Breast epithelium (tissue), 4 donors: ENCODE measurements at regions not wholly inside any gene's neighbourhood (a gene's known extent, or its start where the extent isn't known, plus 50 kb on each side); places are given as distances from the start of the nearest gene placed in this dataset.

Source experiments
- DNase-seq, 2 donors: peaks; one replicate each; pipeline ENCODE4 v3.0.0-alpha.2; 2019; ENCODE audit warnings: low spot score in 2 of 2
- H3K27ac ChIP-seq, 2 donors: fragments of 200-600 bp; sonication (generic) in 1 of 2; one replicate each; pipeline ENCODE4 v1.5.1; 2016 to 2019; ENCODE audit warnings: mild to moderate bottlenecking in 1 of 2
- H3K27me3 ChIP-seq, 2 donors: fragments of 200-600 bp; sonication (generic) in 1 of 2; one replicate each; pipeline versions ENCODE4 v1.5.1 to v1.6.0; 2017 to 2019; ENCODE audit warnings: control low read depth in 1 of 2, mild to moderate bottlenecking in 1 of 2
- H3K36me3 ChIP-seq: fragments of 200-600 bp; one replicate; pipeline ENCODE4 v1.5.1; 2019
- H3K4me1 ChIP-seq, 2 donors: fragments of 200-600 bp; sonication (generic); one replicate each; pipeline ENCODE4 v1.5.1; 2016 to 2019; ENCODE audit warnings: control low read depth in 1 of 2
- H3K4me3 ChIP-seq, 3 donors: fragments of 200-600 bp; sonication (generic); 1 replicate in 2 of 3; 2 replicates in 1 of 3; pipeline ENCODE4 v1.5.1; 2016 to 2019; ENCODE audit warnings: mild to moderate bottlenecking in 3 of 3, moderate library complexity in 2 of 3
- H3K9me3 ChIP-seq, 2 donors: fragments of 200-600 bp; sonication (generic) in 1 of 2; one replicate each; pipeline ENCODE4 v1.5.1; 2016 to 2019; ENCODE audit warnings: control low read depth in 1 of 2
- POLR2A ChIP-seq: fragments of 450-650 bp; IDR thresholded peaks from one replicate; pipeline ENCODE4 v1.6.1; 2016; ENCODE audit warnings: antibody characterized with exemption, mild to moderate bottlenecking, moderate library complexity
- POLR2AphosphoS5 ChIP-seq, 3 donors: sonication (generic); formaldehyde crosslinking; IDR thresholded peaks; one replicate each; pipeline ENCODE4 v1.6.1; 2017; ENCODE audit warnings: antibody characterized with exemption in 3 of 3
- intact Hi-C: fragments of 100-400 bp; cut with DNase I; formaldehyde crosslinking; loops from one replicate; pipeline ENCODE4 v1.15.1; 2023; ENCODE audit warnings: low total_unique reads
- TF ChIP-seq, protein P1 (sequence below), 3 donors: fragments of 450-650 bp; IDR thresholded peaks; one replicate each; pipeline ENCODE4 v1.5.1; 2016 to 2017; ENCODE audit warnings: antibody characterized with exemption in 3 of 3, mild to moderate bottlenecking in 3 of 3, moderate library complexity in 3 of 3

- DNase-seq, result no peak
- intact Hi-C loops, result no loop called here
- Histone ChIP-seq H3K4me1 (no peaks in the 10 kb centered on the region), H3K36me3 (no peaks in the 10 kb centered on the region), H3K4me3 (no peak overlapping the region), H3K9me3 (no peaks in the 10 kb centered on the region), H3K27me3 (peaks cover 0 to 43% of the 10 kb centered on the region in 2 donors), H3K27ac (no peak overlapping the region)
- TF ChIP-seq, protein P1, sequence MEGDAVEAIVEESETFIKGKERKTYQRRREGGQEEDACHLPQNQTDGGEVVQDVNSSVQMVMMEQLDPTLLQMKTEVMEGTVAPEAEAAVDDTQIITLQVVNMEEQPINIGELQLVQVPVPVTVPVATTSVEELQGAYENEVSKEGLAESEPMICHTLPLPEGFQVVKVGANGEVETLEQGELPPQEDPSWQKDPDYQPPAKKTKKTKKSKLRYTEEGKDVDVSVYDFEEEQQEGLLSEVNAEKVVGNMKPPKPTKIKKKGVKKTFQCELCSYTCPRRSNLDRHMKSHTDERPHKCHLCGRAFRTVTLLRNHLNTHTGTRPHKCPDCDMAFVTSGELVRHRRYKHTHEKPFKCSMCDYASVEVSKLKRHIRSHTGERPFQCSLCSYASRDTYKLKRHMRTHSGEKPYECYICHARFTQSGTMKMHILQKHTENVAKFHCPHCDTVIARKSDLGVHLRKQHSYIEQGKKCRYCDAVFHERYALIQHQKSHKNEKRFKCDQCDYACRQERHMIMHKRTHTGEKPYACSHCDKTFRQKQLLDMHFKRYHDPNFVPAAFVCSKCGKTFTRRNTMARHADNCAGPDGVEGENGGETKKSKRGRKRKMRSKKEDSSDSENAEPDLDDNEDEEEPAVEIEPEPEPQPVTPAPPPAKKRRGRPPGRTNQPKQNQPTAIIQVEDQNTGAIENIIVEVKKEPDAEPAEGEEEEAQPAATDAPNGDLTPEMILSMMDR (IDR thresholded peaks at IDR 0.05), result no peak
- TF ChIP-seq POLR2AphosphoS5 (IDR thresholded peaks at IDR 0.05) (no peak), POLR2A (no peak)
Observed at GRCh38 chrX:43508694-43509093, 147.4 kb upstream of the MAOA start.

DNA sequence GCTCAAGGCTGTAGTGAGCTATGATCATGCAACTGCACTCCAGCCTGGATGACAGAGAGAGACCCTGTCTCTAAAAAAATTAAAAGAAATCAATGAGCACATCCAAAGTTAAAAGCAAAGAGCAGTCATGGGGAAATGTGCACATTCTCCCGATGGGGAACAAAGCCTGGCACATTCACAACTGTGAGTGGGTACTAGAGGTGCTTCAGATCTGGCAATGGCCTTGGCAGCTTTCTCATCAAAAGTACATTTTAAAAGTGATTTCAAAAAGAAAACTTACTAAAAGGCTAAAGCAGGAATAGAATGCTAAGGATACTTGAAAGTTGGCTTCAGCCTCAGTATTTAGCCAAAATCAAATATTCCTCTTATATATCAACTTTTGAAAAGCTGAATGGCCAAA lies 145.9 kb upstream of the MAOA start:
- Histone ChIP-seq H3K4me3 (no peak overlapping the region), H3K27ac (no peak overlapping the region), H3K4me1 (no peaks in the 10 kb centered on the region), H3K36me3 (no peaks in the 10 kb centered on the region), H3K27me3 (peaks cover 0 to 55% of the 10 kb centered on the region in 2 donors), H3K9me3 (peaks cover 0 to under 1% of the 10 kb centered on the region in 2 donors)
- intact Hi-C loops, result no loop called here
- no peak for DNase-seq
- TF ChIP-seq POLR2AphosphoS5 (IDR thresholded peaks at IDR 0.05) (no peak), POLR2A (no peak)
- TF ChIP-seq, protein P1 (IDR thresholded peaks at IDR 0.05), result no peak

GRCh38 chrX:43513085-43513484 lies 143.0 kb upstream of the MAOA start:
- intact Hi-C loops, result no loop called here
- no peak overlapping the region for H3K27ac ChIP-seq
- TF ChIP-seq POLR2AphosphoS5 (IDR thresholded peaks at IDR 0.05) (no peak), POLR2A (no peak)
- TF ChIP-seq, protein P1 (IDR thresholded peaks at IDR 0.05), result no peak
- no peaks in the 10 kb centered on the region for H3K4me1 ChIP-seq
- H3K9me3 ChIP-seq, result peaks cover 0 to 3% of the 10 kb centered on the region in 2 donors
- H3K4me3 ChIP-seq, result no peak overlapping the region
- H3K27me3 ChIP-seq, result peaks cover 0 to 50% of the 10 kb centered on the region in 2 donors
- no peak for DNase-seq
- H3K36me3 ChIP-seq, result no peaks in the 10 kb centered on the region

- Histone ChIP-seq H3K4me1 (no peaks in the 10 kb centered on the region), H3K36me3 (no peaks in the 10 kb centered on the region), H3K4me3 (no peak overlapping the region), H3K9me3 (peaks cover 0 to 3% of the 10 kb centered on the region in 2 donors), H3K27ac (no peak overlapping the region), H3K27me3 (peaks cover 0 to 55% of the 10 kb centered on the region in 2 donors)
- intact Hi-C loops, result no loop called here
- no peak for DNase-seq
- TF ChIP-seq POLR2AphosphoS5 (IDR thresholded peaks at IDR 0.05) (no peak), POLR2A (no peak)
- TF ChIP-seq, protein P1 (IDR thresholded peaks at IDR 0.05), result no peak
Observed at GRCh38 chrX:43514820-43515219, 141.3 kb upstream of the MAOA start.

DNA sequence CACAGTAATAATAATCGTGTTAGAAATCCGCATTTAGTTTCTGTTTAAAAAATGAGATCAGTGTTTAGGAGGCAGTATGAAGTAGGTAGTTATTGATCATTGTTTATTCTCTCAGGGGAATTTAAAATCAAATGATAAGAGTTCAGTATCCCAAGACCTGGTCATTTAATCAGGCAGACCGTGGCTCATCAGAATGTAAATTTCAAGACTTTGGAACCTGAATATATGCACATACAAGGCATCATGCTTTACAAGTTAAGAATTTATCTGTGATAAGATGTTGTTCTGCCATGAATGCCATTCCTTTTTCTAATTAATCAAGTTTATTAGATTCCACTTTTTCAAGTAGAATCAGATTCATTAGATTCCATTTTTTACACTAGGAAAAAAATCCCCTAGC lies 133.5 kb upstream of the MAOA start:
- no peak for TF ChIP-seq POLR2AphosphoS5 (IDR thresholded peaks at IDR 0.05)
- TF ChIP-seq, protein P1 (IDR thresholded peaks at IDR 0.05), result no peak
- no peak for TF ChIP-seq POLR2A
- Histone ChIP-seq H3K9me3 (no peaks in the 10 kb centered on the region), H3K4me1 (no peaks in the 10 kb centered on the region), H3K27ac (no peak overlapping the region), H3K27me3 (peaks cover 0 to 38% of the 10 kb centered on the region in 2 donors), H3K36me3 (no peaks in the 10 kb centered on the region), H3K4me3 (no peak overlapping the region)
- intact Hi-C loops, result no loop called here
- no peak for DNase-seq
